HFFc6 (cell line): ENCODE measurements at regions not wholly inside any gene's neighbourhood (a gene's known extent, or its start where the extent isn't known, plus 50 kb on each side); places are given as distances from the start of the nearest gene placed in this dataset.

Experiments
- DNase-seq: peaks from one replicate; pipeline ENCODE4 v3.0.0-alpha.2; 2018
- H3K27ac Mint-ChIP-seq: 2 replicates; pipeline ENCODE4 v1.8.0; 2020; ENCODE audit warnings: mild to moderate bottlenecking, mixed read lengths
- H3K27me3 Mint-ChIP-seq: 2 replicates; pipeline ENCODE4 v1.8.0; 2021; ENCODE audit warnings: mild to moderate bottlenecking, moderate library complexity, mixed read lengths; ENCODE audit not compliant: insufficient read depth
- H3K36me3 Mint-ChIP-seq: 2 replicates; pipeline ENCODE4 v1.8.0; 2021; ENCODE audit warnings: low read depth, mixed read lengths
- H3K4me1 Mint-ChIP-seq: 2 replicates; pipeline ENCODE4 v1.8.0; 2020; ENCODE audit warnings: low read depth, mixed read lengths
- H3K4me3 Mint-ChIP-seq: 2 replicates; pipeline ENCODE4 v1.8.0; 2020; ENCODE audit warnings: mild to moderate bottlenecking, moderate library complexity, mixed read lengths
- H3K9me3 Mint-ChIP-seq: 2 replicates; pipeline ENCODE4 v1.8.0; 2020; ENCODE audit warnings: mild to moderate bottlenecking, mixed read lengths
- TF ChIP-seq, protein P1 (sequence below): fragments of 200-600 bp; sonication (generic); IDR thresholded peaks from 2 replicates; pipeline ENCODE4 v1.5.0; 2021; ENCODE audit warnings: antibody characterized with exemption, mild to moderate bottlenecking

DNA sequence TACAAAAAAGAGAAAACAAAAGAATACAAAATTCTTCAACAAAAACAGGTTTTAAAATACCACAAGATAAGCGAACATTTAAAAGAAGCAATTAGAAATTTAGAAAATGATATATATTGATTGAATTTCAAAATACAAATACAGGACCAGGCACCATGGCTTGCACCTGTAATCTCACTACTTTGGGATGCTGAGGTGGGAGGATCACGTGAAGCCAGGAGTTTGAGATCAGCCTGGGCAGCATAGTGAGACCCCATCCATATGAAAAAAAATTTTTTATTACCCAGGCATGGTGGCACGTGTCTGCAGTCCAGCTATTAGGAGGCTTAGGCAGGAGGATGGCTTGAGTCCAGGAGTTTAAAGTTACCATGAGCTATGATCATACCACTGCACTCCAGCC lies 109.9 kb upstream of the SLC30A5 start:
- Mint-ChIP-seq H3K9me3 (no peaks in the 10 kb centered on the region), H3K4me1 (no peaks in the 10 kb centered on the region), H3K27me3 (peaks cover 3% of the 10 kb centered on the region; the same call in 1 of the 2 replicates), H3K36me3 (no peaks in the 10 kb centered on the region), H3K4me3 (no peak overlapping the region), H3K27ac (no peak overlapping the region)
- DNase-seq, result no peak
- TF ChIP-seq, protein P1, sequence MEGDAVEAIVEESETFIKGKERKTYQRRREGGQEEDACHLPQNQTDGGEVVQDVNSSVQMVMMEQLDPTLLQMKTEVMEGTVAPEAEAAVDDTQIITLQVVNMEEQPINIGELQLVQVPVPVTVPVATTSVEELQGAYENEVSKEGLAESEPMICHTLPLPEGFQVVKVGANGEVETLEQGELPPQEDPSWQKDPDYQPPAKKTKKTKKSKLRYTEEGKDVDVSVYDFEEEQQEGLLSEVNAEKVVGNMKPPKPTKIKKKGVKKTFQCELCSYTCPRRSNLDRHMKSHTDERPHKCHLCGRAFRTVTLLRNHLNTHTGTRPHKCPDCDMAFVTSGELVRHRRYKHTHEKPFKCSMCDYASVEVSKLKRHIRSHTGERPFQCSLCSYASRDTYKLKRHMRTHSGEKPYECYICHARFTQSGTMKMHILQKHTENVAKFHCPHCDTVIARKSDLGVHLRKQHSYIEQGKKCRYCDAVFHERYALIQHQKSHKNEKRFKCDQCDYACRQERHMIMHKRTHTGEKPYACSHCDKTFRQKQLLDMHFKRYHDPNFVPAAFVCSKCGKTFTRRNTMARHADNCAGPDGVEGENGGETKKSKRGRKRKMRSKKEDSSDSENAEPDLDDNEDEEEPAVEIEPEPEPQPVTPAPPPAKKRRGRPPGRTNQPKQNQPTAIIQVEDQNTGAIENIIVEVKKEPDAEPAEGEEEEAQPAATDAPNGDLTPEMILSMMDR, result no peak

DNA sequence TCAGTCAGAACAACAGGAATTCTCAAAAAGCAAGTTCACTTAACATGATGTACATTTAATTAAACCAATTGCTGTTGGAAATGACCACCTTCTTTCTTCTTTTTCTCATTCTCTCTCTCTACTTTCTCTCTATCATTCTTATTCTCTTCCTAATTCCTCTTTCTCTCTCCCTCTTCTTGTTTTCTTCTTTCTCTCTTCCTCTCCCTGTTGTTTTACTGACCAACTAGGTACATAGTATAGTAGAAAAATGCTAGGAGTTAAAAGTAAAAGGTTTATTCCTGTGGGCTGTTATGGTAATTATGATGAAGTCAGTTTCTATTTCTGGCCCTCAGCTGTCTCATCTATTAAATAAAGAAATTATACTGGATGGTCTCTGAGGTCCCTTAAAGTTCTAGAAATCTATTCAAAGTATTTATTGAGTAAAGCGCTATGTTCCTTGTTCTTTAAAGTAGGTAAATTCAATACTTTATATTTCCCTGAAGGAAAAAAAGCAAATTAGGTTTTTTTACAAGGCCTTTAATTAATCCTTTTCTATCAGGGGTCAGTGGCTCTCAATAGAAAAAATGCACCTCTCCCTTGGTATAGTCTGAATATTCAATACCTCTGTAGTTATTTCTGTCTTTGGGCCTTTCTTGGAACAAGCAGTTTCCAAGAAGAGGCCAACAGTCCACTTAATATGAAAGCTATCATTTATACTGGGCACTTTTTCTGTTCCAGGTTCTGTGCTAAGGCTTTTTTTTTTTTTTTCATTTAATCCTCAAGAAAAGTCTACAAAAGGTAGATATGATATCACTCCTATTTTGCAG lies 102.3 kb upstream of the SLC30A5 start:
- TF ChIP-seq, protein P1, result no peak
- Mint-ChIP-seq H3K36me3 (no peaks in the 10 kb centered on the region), H3K9me3 (no peaks in the 10 kb centered on the region), H3K4me3 (no peak overlapping the region), H3K4me1 (peaks cover 10% of the 10 kb centered on the region; the same call in 1 of the 2 replicates), H3K27me3 (peaks cover 1% of the 10 kb centered on the region; the same call in 1 of the 2 replicates), H3K27ac (no peak overlapping the region)
- DNase-seq, result no peak

DNA sequence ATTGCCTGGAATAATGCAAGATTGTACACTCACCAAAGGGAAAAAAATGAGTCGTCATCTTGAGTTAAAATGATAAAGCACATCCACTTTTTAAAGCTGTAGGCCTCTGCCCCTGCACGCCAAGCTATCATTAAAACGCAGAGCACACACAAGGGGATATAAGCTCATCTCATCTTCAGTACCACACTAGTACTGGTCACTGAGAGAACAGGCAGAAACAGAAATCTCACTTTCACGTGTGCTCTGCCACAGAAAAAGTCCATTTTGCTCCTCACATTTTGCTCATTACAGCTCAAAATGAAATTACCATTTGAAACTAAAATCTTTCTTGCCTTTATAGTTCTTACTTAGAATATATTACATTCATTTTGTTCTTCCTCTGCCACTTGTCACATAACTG lies 99.2 kb upstream of the SLC30A5 start:
- TF ChIP-seq, protein P1, result no peak
- Mint-ChIP-seq H3K9me3 (no peaks in the 10 kb centered on the region), H3K36me3 (no peaks in the 10 kb centered on the region), H3K4me1 (peaks cover 19% of the 10 kb centered on the region), H3K27ac (no peak overlapping the region), H3K27me3 (peaks cover 3% of the 10 kb centered on the region; the same call in 1 of the 2 replicates), H3K4me3 (no peak overlapping the region)
- no peak for DNase-seq

DNA sequence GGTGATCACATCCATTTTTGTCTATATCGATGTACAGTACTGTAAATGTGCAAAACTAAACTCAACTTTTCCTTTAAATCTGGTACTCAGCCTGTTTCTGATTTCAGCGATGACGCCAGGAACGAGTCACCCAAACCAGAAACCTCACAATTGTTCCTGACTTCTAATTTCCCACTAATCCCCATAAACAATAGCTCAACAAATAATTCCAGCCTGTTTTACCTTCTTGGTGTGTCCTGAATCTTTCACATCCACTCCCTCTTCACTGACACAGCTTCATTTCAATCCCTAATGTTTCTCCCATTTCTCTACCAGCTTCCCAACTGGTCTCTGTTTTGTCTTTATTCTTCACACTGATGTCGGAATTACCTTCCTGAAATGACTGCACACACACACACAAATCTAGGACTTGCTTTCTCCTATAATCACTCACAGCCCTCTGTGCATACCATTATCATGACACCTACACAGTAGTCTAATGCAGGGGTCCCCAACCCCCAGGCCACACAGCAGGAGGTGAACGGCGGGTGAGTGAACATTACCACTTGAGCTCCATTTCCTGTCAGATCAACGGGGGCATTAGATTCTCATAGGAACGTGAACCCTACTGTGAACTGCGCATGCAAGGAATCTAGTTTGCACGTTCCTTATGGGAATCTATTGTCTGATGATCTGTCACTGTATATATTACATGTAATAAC lies 97.8 kb upstream of the SLC30A5 start:
- H3K36me3 Mint-ChIP-seq, result no peaks in the 10 kb centered on the region
- H3K27me3 Mint-ChIP-seq, result peaks cover 2% of the 10 kb centered on the region; the same call in 1 of the 2 replicates
- H3K9me3 Mint-ChIP-seq, result no peaks in the 10 kb centered on the region
- TF ChIP-seq, protein P1, result no peak
- H3K27ac Mint-ChIP-seq, result no peak overlapping the region; the same call in 1 of the 2 replicates
- no peak for DNase-seq
- no peak overlapping the region for H3K4me3 Mint-ChIP-seq
- H3K4me1 Mint-ChIP-seq, result peaks cover 19% of the 10 kb centered on the region

DNA sequence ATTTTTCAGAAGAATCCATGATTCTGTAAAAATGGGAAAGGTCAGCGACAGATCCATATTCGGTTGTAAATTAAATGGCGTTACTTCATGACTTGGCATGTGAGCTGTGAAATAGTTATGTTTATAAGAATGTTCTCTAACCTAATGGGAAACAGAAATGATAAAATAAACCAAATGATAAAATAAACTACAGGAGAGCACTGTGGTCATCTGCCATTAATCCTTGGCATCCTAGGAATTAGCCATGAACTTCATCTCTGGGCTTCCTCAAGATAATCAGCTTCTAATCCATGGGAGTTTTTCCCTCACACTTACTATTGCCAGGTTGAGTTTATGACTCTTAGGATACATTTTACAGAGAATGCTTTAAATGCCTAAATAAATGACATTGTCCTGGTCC lies 94.6 kb upstream of the SLC30A5 start:
- TF ChIP-seq, protein P1, result no peak
- Mint-ChIP-seq H3K9me3 (no peaks in the 10 kb centered on the region), H3K27me3 (0 out of 2 replicates have a peak, but pooled peaks cover 2% of the 10 kb centered on the region), H3K4me1 (peaks cover 19% of the 10 kb centered on the region), H3K36me3 (no peaks in the 10 kb centered on the region), H3K27ac (no peak overlapping the region), H3K4me3 (no peak overlapping the region)
- DNase-seq, result no peak
